GM23338 (cell line): ENCODE measurements at regions not wholly inside any gene's neighbourhood (a gene's known extent, or its start where the extent isn't known, plus 50 kb on each side); places are given as distances from the start of the nearest gene placed in this dataset.

Experiments
- ATAC-seq: fragments of 200-7000 bp; cut with Tn5 transposase; 3 replicates; pipeline ENCODE4 v1.9.1; 2020
- DNase-seq: peaks from one replicate; pipeline ENCODE4 v3.0.0-alpha.2; 2015; ENCODE audit warnings: low spot score
- H2AFZ ChIP-seq: fragments of 200-600 bp; sonication (generic); 2 replicates; pipeline ENCODE4 v1.8.0; 2016; ENCODE audit warnings: antibody characterized with exemption, mild to moderate bottlenecking, moderate library complexity
- H3F3A ChIP-seq: fragments of 200-600 bp; sonication (generic); replicated peaks from 2 replicates; pipeline ENCODE4 v1.8.0; 2017; ENCODE audit warnings: antibody characterized with exemption, mixed run types, low read depth
- H3K27ac ChIP-seq: fragments of 200-600 bp; sonication (generic); 2 replicates; pipeline ENCODE4 v1.6.1; 2016; ENCODE audit warnings: low read depth
- H3K27me3 ChIP-seq: fragments of 200-600 bp; sonication (generic); 2 replicates; pipeline ENCODE4 v1.8.0; 2016; ENCODE audit warnings: mild to moderate bottlenecking, mixed run types, moderate library complexity; ENCODE audit not compliant: insufficient read depth
- H3K36me3 ChIP-seq: fragments of 200-600 bp; sonication (generic); 2 replicates; pipeline ENCODE4 v1.8.0; 2016; ENCODE audit warnings: mild to moderate bottlenecking; ENCODE audit not compliant: insufficient read depth
- H3K4me1 ChIP-seq: fragments of 200-600 bp; sonication (generic); 2 replicates; pipeline ENCODE4 v1.8.0; 2016; ENCODE audit warnings: mild to moderate bottlenecking, moderate library complexity; ENCODE audit not compliant: insufficient read depth
- H3K4me2 ChIP-seq: fragments of 200-600 bp; sonication (generic); 2 replicates; pipeline ENCODE4 v1.7.1; 2017; ENCODE audit warnings: mixed run types
- H3K4me3 ChIP-seq: fragments of 200-600 bp; sonication (generic); 2 replicates; pipeline ENCODE4 v1.6.1; 2016; ENCODE audit warnings: mixed run types
- H3K79me2 ChIP-seq: fragments of 200-600 bp; sonication (generic); replicated peaks from 2 replicates; pipeline ENCODE4 v1.8.0; 2017; ENCODE audit warnings: mild to moderate bottlenecking; ENCODE audit not compliant: insufficient read depth
- H3K9me2 ChIP-seq: fragments of 200-600 bp; sonication (generic); 2 replicates; pipeline ENCODE4 v1.8.0; 2017; ENCODE audit not compliant: insufficient read depth
- H4K20me1 ChIP-seq: fragments of 200-600 bp; sonication (generic); replicated peaks from 2 replicates; pipeline ENCODE4 v1.8.0; 2017; ENCODE audit warnings: mild to moderate bottlenecking; ENCODE audit not compliant: insufficient read depth
- H3K27ac Mint-ChIP-seq: 2 replicates; pipeline ENCODE4 v1.8.0; 2020; ENCODE audit warnings: inconsistent platforms, mild to moderate bottlenecking, moderate library complexity, mixed read lengths
- H3K27me3 Mint-ChIP-seq: 3 replicates; pipeline ENCODE4 v1.8.0; 2022; ENCODE audit warnings: low read depth, mild to moderate bottlenecking, moderate library complexity, mixed read lengths, inconsistent platforms; ENCODE audit not compliant: insufficient read depth, poor library complexity
- H3K36me3 Mint-ChIP-seq: 3 replicates; pipeline ENCODE4 v1.8.0; 2021; ENCODE audit warnings: low read depth, mild to moderate bottlenecking, inconsistent platforms, moderate library complexity, mixed read lengths
- H3K4me1 Mint-ChIP-seq: 3 replicates; pipeline ENCODE4 v1.8.0; 2020; ENCODE audit warnings: mild to moderate bottlenecking, inconsistent platforms, mixed read lengths
- H3K4me3 Mint-ChIP-seq: 3 replicates; pipeline ENCODE4 v1.8.0; 2021; ENCODE audit warnings: moderate library complexity, mild to moderate bottlenecking, inconsistent platforms, mixed read lengths
- H3K9me3 Mint-ChIP-seq: 3 replicates; pipeline ENCODE4 v1.8.0; 2020; ENCODE audit warnings: moderate library complexity, mild to moderate bottlenecking, inconsistent platforms, mixed read lengths
- CREB1 ChIP-seq: fragments of 250-450 bp; sonication (Bioruptor Pico); IDR thresholded peaks from 2 replicates; pipeline ENCODE4 v1.5.0; 2020; ENCODE audit warnings: low read depth, mild to moderate bottlenecking, moderate library complexity
- ETS1 ChIP-seq: IDR thresholded peaks from 2 replicates; pipeline ENCODE4 v1.6.1; 2016; ENCODE audit warnings: antibody characterized with exemption
- EZH2 ChIP-seq: fragments of 200-600 bp; sonication (generic); IDR thresholded peaks from one replicate; pipeline ENCODE4 v1.8.0; 2017; ENCODE audit warnings: antibody characterized with exemption, mild to moderate bottlenecking, low read depth; ENCODE audit not compliant: unreplicated experiment
- EZH2phosphoT487 ChIP-seq: fragments of 200-600 bp; sonication (generic); IDR thresholded peaks from one replicate; pipeline ENCODE4 v1.8.1; 2018; ENCODE audit warnings: antibody characterized with exemption; ENCODE audit not compliant: unreplicated experiment
- JUNB ChIP-seq: IDR thresholded peaks from one replicate; pipeline ENCODE4 v1.6.1; 2016; ENCODE audit warnings: antibody characterized with exemption; ENCODE audit not compliant: unreplicated experiment
- NANOG ChIP-seq: IDR thresholded peaks from 2 replicates; pipeline ENCODE4 v1.6.1; 2016; ENCODE audit warnings: antibody characterized with exemption, borderline replicate concordance
- POLR2AphosphoS5 ChIP-seq: IDR thresholded peaks from 2 replicates; pipeline ENCODE4 v1.6.1; 2016; ENCODE audit warnings: antibody characterized with exemption, low read depth
- STAT1 ChIP-seq: IDR thresholded peaks from one replicate; pipeline ENCODE4 v1.6.1; 2016; ENCODE audit warnings: antibody characterized with exemption; ENCODE audit not compliant: unreplicated experiment
- ZNF114 ChIP-seq: fragments of 250-450 bp; sonication (Bioruptor Pico); IDR thresholded peaks from 2 replicates; pipeline ENCODE4 v1.5.0; 2020; ENCODE audit warnings: mild to moderate bottlenecking, moderate library complexity
- ZNF331 ChIP-seq: fragments of 250-450 bp; sonication (Bioruptor Pico); IDR thresholded peaks from 2 replicates; pipeline ENCODE4 v1.5.0; 2020; ENCODE audit warnings: low read depth, mild to moderate bottlenecking, moderate library complexity
- ZNF462 ChIP-seq: fragments of 250-450 bp; sonication (Bioruptor Pico); IDR thresholded peaks from 2 replicates; pipeline ENCODE4 v1.5.0; 2020; ENCODE audit warnings: mild to moderate bottlenecking, moderate library complexity
- TF ChIP-seq, protein P1 (sequence below): IDR thresholded peaks from one replicate; pipeline ENCODE4 v1.6.1; 2018; ENCODE audit warnings: antibody characterized with exemption; ENCODE audit not compliant: unreplicated experiment
- TF ChIP-seq, protein P2 (sequence below), 2 experiments: fragments of 200-600 bp in 1 of 2; sonication (generic) in 1 of 2; conservative IDR thresholded peaks; 2 replicates each; pipeline versions ENCODE4 v1.5.1 to v1.6.1; 2016 to 2017; ENCODE audit warnings: antibody characterized with exemption in 2 of 2, low read depth in 2 of 2, mild to moderate bottlenecking in 2 of 2, moderate library complexity in 1 of 2

- 0 out of 3 replicates have a peak, but pooled peaks cover 2% of the 10 kb centered on the region for H3K36me3 Mint-ChIP-seq
Measured at GRCh38 chr2:142484111-142484510, 353.3 kb upstream of the LRP1B start.

More at GRCh38 chr2:142484111-142484510, 353.3 kb upstream of the LRP1B start:
- Histone ChIP-seq H3K36me3 (no peaks in the 10 kb centered on the region), H3K4me3 (no peak overlapping the region), H4K20me1 (no peaks in the 10 kb centered on the region), H3K27ac (no peak overlapping the region), H3F3A (no peaks in the 10 kb centered on the region), H2AFZ (no peak overlapping the region), H3K4me1 (no peaks in the 10 kb centered on the region), H3K9me2 (no peaks in the 10 kb centered on the region), H3K27me3 (no peaks in the 10 kb centered on the region), H3K4me2 (no peak overlapping the region), H3K79me2 (no peaks in the 10 kb centered on the region)
- TF ChIP-seq ZNF114 (no peak), ETS1 (no peak), CREB1 (CRISPR knock-in tag) (no peak), ZNF462 (CRISPR knock-in tag) (no peak), ZNF331 (no peak), EZH2phosphoT487 (no peak), POLR2AphosphoS5 (no peak), STAT1 (no peak), JUNB (no peak), NANOG (no peak), EZH2 (no peak)
- TF ChIP-seq, protein P1, sequence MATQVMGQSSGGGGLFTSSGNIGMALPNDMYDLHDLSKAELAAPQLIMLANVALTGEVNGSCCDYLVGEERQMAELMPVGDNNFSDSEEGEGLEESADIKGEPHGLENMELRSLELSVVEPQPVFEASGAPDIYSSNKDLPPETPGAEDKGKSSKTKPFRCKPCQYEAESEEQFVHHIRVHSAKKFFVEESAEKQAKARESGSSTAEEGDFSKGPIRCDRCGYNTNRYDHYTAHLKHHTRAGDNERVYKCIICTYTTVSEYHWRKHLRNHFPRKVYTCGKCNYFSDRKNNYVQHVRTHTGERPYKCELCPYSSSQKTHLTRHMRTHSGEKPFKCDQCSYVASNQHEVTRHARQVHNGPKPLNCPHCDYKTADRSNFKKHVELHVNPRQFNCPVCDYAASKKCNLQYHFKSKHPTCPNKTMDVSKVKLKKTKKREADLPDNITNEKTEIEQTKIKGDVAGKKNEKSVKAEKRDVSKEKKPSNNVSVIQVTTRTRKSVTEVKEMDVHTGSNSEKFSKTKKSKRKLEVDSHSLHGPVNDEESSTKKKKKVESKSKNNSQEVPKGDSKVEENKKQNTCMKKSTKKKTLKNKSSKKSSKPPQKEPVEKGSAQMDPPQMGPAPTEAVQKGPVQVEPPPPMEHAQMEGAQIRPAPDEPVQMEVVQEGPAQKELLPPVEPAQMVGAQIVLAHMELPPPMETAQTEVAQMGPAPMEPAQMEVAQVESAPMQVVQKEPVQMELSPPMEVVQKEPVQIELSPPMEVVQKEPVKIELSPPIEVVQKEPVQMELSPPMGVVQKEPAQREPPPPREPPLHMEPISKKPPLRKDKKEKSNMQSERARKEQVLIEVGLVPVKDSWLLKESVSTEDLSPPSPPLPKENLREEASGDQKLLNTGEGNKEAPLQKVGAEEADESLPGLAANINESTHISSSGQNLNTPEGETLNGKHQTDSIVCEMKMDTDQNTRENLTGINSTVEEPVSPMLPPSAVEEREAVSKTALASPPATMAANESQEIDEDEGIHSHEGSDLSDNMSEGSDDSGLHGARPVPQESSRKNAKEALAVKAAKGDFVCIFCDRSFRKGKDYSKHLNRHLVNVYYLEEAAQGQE = no peak
- TF ChIP-seq, protein P2, sequence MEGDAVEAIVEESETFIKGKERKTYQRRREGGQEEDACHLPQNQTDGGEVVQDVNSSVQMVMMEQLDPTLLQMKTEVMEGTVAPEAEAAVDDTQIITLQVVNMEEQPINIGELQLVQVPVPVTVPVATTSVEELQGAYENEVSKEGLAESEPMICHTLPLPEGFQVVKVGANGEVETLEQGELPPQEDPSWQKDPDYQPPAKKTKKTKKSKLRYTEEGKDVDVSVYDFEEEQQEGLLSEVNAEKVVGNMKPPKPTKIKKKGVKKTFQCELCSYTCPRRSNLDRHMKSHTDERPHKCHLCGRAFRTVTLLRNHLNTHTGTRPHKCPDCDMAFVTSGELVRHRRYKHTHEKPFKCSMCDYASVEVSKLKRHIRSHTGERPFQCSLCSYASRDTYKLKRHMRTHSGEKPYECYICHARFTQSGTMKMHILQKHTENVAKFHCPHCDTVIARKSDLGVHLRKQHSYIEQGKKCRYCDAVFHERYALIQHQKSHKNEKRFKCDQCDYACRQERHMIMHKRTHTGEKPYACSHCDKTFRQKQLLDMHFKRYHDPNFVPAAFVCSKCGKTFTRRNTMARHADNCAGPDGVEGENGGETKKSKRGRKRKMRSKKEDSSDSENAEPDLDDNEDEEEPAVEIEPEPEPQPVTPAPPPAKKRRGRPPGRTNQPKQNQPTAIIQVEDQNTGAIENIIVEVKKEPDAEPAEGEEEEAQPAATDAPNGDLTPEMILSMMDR (conservative IDR thresholded peaks at IDR 0.05; ENCODE audit: low read depth in 2 of 2) = no peak
- no peak overlapping the region for H3K4me3 Mint-ChIP-seq
- no peaks in the 10 kb centered on the region for H3K27me3 Mint-ChIP-seq
- H3K4me1 Mint-ChIP-seq = no peaks in the 10 kb centered on the region
- ATAC-seq (no peak), DNase-seq (no peak)
- H3K27ac Mint-ChIP-seq = no peak overlapping the region
- peaks cover 5% of the 10 kb centered on the region; the same call in 2 of the 3 replicates for H3K9me3 Mint-ChIP-seq
